Esophagus (tissue), 2 donors: ENCODE measurements at regions not wholly inside any gene's neighbourhood (a gene's known extent, or its start where the extent isn't known, plus 50 kb on each side); places are given as distances from the start of the nearest gene placed in this dataset.
"Not testable (repeated sequence)": the region's sequence is repeated elsewhere in the genome, so short reads cannot be mapped to it uniquely, and the experiment has no call there.

Experiments used
- H3K27ac ChIP-seq, 2 donors: one replicate each; pipeline ENCODE4 v1.5.1; 2013; ENCODE audit warnings: low read depth in 2 of 2, mild to moderate bottlenecking in 2 of 2, inconsistent platforms in 1 of 2, low read length in 1 of 2, moderate library complexity in 1 of 2
- H3K27me3 ChIP-seq, 2 donors: one replicate each; pipeline ENCODE4 v1.6.1; 2013; ENCODE audit warnings: low read length in 2 of 2, control low read depth in 1 of 2, mild to moderate bottlenecking in 1 of 2; ENCODE audit not compliant: insufficient read depth in 2 of 2, control insufficient read depth in 1 of 2
- H3K36me3 ChIP-seq, 2 donors: one replicate each; pipeline ENCODE4 v1.6.1; 2013; ENCODE audit warnings: low read length in 1 of 2; ENCODE audit not compliant: control insufficient read depth in 2 of 2, insufficient read depth in 2 of 2
- H3K4me1 ChIP-seq, 2 donors: one replicate each; pipeline ENCODE4 v1.6.1; 2013; ENCODE audit warnings: low read length in 1 of 2; ENCODE audit not compliant: control insufficient read depth in 2 of 2, insufficient read depth in 2 of 2
- H3K4me3 ChIP-seq, 2 donors: one replicate each; pipeline ENCODE4 v1.5.1; 2013; ENCODE audit warnings: low read length in 2 of 2, mild to moderate bottlenecking in 2 of 2, low read depth in 1 of 2, moderate library complexity in 1 of 2
- H3K9me3 ChIP-seq, 2 donors: one replicate each; pipeline ENCODE4 v1.6.1; 2013; ENCODE audit warnings: mild to moderate bottlenecking in 2 of 2, low read depth in 1 of 2, low read length in 1 of 2, moderate library complexity in 1 of 2; ENCODE audit not compliant: control insufficient read depth in 2 of 2, insufficient read depth in 1 of 2
- WGBS, 2 donors: extraction: QIAGEN DNeasy Blood & Tissue Kit; methylation state at CpG; one replicate each; pipeline ENCODE4 v1.1.7; 2013; 5-methylcytosine and 5-hydroxymethylcytosine counted together
- donor health status: healthy with polysubstance abuse.
- donor health status: Bipolar disorder and iron deficiency.

GRCh38 chr2:238603596-238603995 lies 176.9 kb downstream of the ASB1 start:
- Histone ChIP-seq H3K4me1 (peaks cover 0 to 9% of the 10 kb centered on the region in 2 donors), H3K4me3 (no peak overlapping the region), H3K36me3 (no peaks in the 10 kb centered on the region), H3K27ac (no peak overlapping the region), H3K27me3 (no peaks in the 10 kb centered on the region), H3K9me3 (no peaks in the 10 kb centered on the region)

DNA sequence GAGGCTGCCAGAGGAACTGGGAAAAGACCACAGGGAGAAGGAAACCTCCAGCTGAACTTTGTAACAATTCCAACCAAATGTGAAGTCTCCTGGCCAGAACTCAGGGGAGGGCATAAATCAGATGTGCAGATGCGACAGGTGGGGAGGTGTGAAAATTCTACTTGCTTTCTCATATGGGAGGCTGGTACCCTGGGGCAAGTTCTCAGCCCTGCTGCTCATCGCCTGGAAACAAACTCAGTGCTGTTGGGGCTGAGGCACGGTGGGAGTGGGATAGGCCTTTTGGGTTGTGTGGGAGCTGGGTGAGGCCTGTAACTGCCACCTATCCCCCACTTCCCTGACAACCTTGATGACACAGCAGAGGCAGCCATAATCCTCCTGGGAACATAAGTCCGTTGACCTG lies 179.6 kb downstream of the ASB1 start:
- Histone ChIP-seq H3K36me3 (no peaks in the 10 kb centered on the region), H3K9me3 (no peaks in the 10 kb centered on the region), H3K27me3 (no peaks in the 10 kb centered on the region), H3K4me3 (no peak overlapping the region), H3K4me1 (peaks cover 0 to 4% of the 10 kb centered on the region in 2 donors), H3K27ac (no peak overlapping the region)
- 83 to 92% methylated on average over 4 of the region's 4 CpGs for WGBS, 2 donors

DNA sequence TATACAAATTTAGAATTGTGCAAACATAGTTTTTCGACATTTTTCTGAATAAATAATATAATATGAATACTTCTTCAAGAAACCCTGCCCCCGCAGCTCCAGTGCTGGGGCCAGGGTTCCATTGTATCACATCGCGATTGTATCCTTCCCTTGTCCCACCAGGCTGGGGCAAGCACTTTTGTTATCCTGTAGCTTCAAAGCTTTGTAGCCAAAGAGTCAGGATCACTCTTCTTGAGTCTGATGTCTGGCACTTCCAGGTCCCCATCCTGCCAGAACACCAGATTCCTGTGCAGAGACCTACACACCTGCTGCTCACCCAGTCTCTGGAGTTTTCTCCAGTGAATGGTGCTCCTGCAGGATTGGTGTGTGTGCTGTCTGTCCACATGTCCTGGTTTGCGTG lies 186.9 kb downstream of the ASB1 start:
- Histone ChIP-seq H3K9me3 (no peaks in the 10 kb centered on the region), H3K4me3 (no peak overlapping the region), H3K27me3 (no peaks in the 10 kb centered on the region), H3K4me1 (no peaks in the 10 kb centered on the region), H3K27ac (no peak overlapping the region), H3K36me3 (no peaks in the 10 kb centered on the region)
- WGBS, 2 donors: 76 to 83% methylated on average over 5 of the region's 5 CpGs

- Histone ChIP-seq H3K27me3 (no peaks in the 10 kb centered on the region), H3K4me3 (no peak overlapping the region), H3K27ac (no peak overlapping the region), H3K36me3 (no peaks in the 10 kb centered on the region), H3K4me1 (no peaks in the 10 kb centered on the region), H3K9me3 (no peaks in the 10 kb centered on the region)
These were observed 187.6 kb downstream of the ASB1 start for GRCh38 chr2:238614376-238614775.

DNA sequence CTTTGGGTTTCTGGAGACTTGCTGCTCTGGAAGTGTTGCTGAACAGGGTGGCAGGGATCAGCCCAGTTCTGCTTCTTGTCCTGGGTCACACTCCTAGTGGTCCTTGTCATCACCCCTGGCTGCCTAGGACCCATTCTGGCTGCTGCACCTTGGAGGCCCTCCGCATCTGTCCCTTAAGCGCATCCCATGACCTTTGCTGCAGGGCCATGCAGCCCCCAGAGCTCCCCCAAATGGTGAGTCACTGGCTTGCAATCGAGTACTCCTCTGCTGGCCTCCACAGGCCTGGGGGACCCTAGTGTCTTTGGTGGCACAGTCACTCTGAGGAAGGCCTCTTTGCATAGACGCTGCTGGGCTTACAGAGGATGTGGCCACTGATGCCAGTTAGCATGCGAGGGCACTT lies 188.5 kb downstream of the ASB1 start:
- 82% methylated on average over 5 of the region's 5 CpGs for WGBS, 2 donors

DNA sequence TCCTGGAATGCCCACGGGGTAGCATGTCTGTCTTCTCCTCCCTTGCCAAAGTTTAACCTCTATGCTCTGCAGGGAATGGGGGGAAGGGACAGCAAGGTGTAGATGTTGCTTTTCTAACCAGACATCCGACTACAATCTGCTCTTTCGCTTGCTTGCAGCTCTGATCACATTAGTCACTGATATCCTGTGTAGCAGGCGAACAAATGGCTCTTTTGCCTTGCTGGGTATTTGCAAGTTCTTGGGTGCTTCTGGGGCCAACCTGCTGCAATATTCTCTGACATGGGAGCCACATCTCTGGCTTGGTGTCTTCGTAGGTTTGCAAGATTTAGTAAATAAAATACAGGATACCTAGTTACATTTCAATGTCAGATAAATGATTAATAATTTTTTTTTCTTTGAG lies 190.0 kb downstream of the ASB1 start:
- H3K4me3 ChIP-seq: no peak overlapping the region
- no peaks in the 10 kb centered on the region for H3K27me3 ChIP-seq
- no peaks in the 10 kb centered on the region for H3K9me3 ChIP-seq
- no peaks in the 10 kb centered on the region for H3K4me1 ChIP-seq
- H3K27ac ChIP-seq: no peak overlapping the region
- no peaks in the 10 kb centered on the region for H3K36me3 ChIP-seq
- WGBS, 2 donors: 69 to 74% methylated on average over 5 of the region's 5 CpGs

More for the DNA sequence above, 188.5 kb downstream of the ASB1 start:
- no peaks in the 10 kb centered on the region for H3K27me3 ChIP-seq
- H3K4me3 ChIP-seq: no peak overlapping the region
- H3K27ac ChIP-seq: no peak overlapping the region
- no peaks in the 10 kb centered on the region for H3K36me3 ChIP-seq
- no peaks in the 10 kb centered on the region for H3K4me1 ChIP-seq
- no peaks in the 10 kb centered on the region for H3K9me3 ChIP-seq

GRCh38 chr2:238618494-238619283 lies 192.0 kb downstream of the ASB1 start:
- H3K27ac ChIP-seq, H3K4me1 ChIP-seq, H3K27me3 ChIP-seq, H3K9me3 ChIP-seq, H3K4me3 ChIP-seq, H3K36me3 ChIP-seq: not testable (repeated sequence)
- WGBS, 2 donors: 68 to 77% methylated on average over 2 of the region's 2 CpGs

GRCh38 chr2:238627899-238628298 lies 201.2 kb downstream of the ASB1 start:
- H3K4me1 ChIP-seq: no peaks in the 10 kb centered on the region
- whole genome bisulfite sequencing, 2 donors: 72 to 85% methylated on average over 2 to 3 of the region's 3 CpGs
- no peaks in the 10 kb centered on the region for H3K9me3 ChIP-seq
- H3K36me3 ChIP-seq: no peaks in the 10 kb centered on the region
- no peak overlapping the region for H3K27ac ChIP-seq
- no peaks in the 10 kb centered on the region for H3K27me3 ChIP-seq
- no peak overlapping the region for H3K4me3 ChIP-seq

- Histone ChIP-seq H3K27ac (no peak overlapping the region), H3K27me3 (no peaks in the 10 kb centered on the region), H3K4me1 (no peaks in the 10 kb centered on the region), H3K4me3 (no peak overlapping the region), H3K9me3 (no peaks in the 10 kb centered on the region), H3K36me3 (no peaks in the 10 kb centered on the region)
- 82 to 87% methylated on average over 8 of the region's 8 CpGs for WGBS, 2 donors
These were observed 202.3 kb downstream of the ASB1 start for GRCh38 chr2:238629064-238629463.

GRCh38 chr2:238631491-238632180 lies 204.9 kb downstream of the ASB1 start:
- 86 to 89% methylated on average over 15 of the region's 15 CpGs for WGBS, 2 donors
- H3K4me1 ChIP-seq: no peaks in the 10 kb centered on the region
- H3K27ac ChIP-seq: no peak overlapping the region
- H3K36me3 ChIP-seq: no peaks in the 10 kb centered on the region
- no peaks in the 10 kb centered on the region for H3K27me3 ChIP-seq
- no peak overlapping the region for H3K4me3 ChIP-seq
- no peaks in the 10 kb centered on the region for H3K9me3 ChIP-seq
